ENCODE measurements at regions not wholly inside any gene's neighbourhood (a gene's known extent, or its start where the extent isn't known, plus 50 kb on each side); places are given as distances from the start of the nearest gene placed in this dataset.

- no peak for TF ChIP-seq CTCF (conservative IDR thresholded peaks at IDR 0.05; ENCODE audit: low read depth, low read length)
- no peak for DNase-seq (ENCODE audit: low read depth)
- no peak overlapping the region for H3K4me3 ChIP-seq (ENCODE audit: low read depth, low read length)
Observed at GRCh38 chr5:124808842-124809268, 62.4 kb upstream of the ZNF608 start.

- DNase-seq (ENCODE audit: low read depth), result no peak
- TF ChIP-seq CTCF (conservative IDR thresholded peaks at IDR 0.05; ENCODE audit: low read depth, low read length), result no peak
Observed at GRCh38 chr5:124810396-124811006, 64.1 kb upstream of the ZNF608 start.

GRCh38 chr5:124812771-124813358 lies 66.4 kb upstream of the ZNF608 start:
- DNase-seq (ENCODE audit: low read depth), result no peak
- H3K4me3 ChIP-seq (ENCODE audit: low read depth, low read length), result no peak overlapping the region
- TF ChIP-seq CTCF (conservative IDR thresholded peaks at IDR 0.05; ENCODE audit: low read depth, low read length), result no peak

More at GRCh38 chr5:124810396-124811006, 64.1 kb upstream of the ZNF608 start:
- H3K4me3 ChIP-seq (ENCODE audit: low read depth, low read length), result no peak overlapping the region

GRCh38 chr5:124816381-124816780 lies 69.9 kb upstream of the ZNF608 start:
- no peak overlapping the region for H3K4me3 ChIP-seq (ENCODE audit: low read depth, low read length)
- no peak for TF ChIP-seq CTCF (conservative IDR thresholded peaks at IDR 0.05; ENCODE audit: low read depth, low read length)
- DNase-seq (ENCODE audit: low read depth), result no peak

- DNase-seq (ENCODE audit: low read depth), result no peak
- no peak overlapping the region for H3K4me3 ChIP-seq (ENCODE audit: low read depth, low read length)
- TF ChIP-seq CTCF (conservative IDR thresholded peaks at IDR 0.05; ENCODE audit: low read depth, low read length), result no peak
Observed at GRCh38 chr5:124819201-124819600, 72.8 kb upstream of the ZNF608 start.

- no peak for TF ChIP-seq CTCF (conservative IDR thresholded peaks at IDR 0.05; ENCODE audit: low read depth, low read length)
- H3K4me3 ChIP-seq (ENCODE audit: low read depth, low read length), result no peak overlapping the region
- no peak for DNase-seq (ENCODE audit: low read depth)
Observed at GRCh38 chr5:124822647-124823046, 76.2 kb upstream of the ZNF608 start.

GRCh38 chr5:124823380-124823779 lies 76.9 kb upstream of the ZNF608 start:
- no peak for TF ChIP-seq CTCF (conservative IDR thresholded peaks at IDR 0.05; ENCODE audit: low read depth, low read length)
- no peak overlapping the region for H3K4me3 ChIP-seq (ENCODE audit: low read depth, low read length)

More at GRCh38 chr5:124823380-124823779, 76.9 kb upstream of the ZNF608 start:
- no peak for DNase-seq (ENCODE audit: low read depth)
